GM10266 (cell line): ENCODE measurements at regions not wholly inside any gene's neighbourhood (a gene's known extent, or its start where the extent isn't known, plus 50 kb on each side); places are given as distances from the start of the nearest gene placed in this dataset.

ENCODE experiments used
- DNase-seq: peaks from one replicate; pipeline ENCODE4 v3.0.0; 2012; ENCODE audit errors: extremely low spot score
- CTCF ChIP-seq: IDR thresholded peaks from 2 replicates; pipeline ENCODE4 v1.5.1; 2012; ENCODE audit warnings: mild to moderate bottlenecking, low read depth; ENCODE audit not compliant: control insufficient read depth, insufficient read depth; ENCODE audit errors: missing control alignments

DNA sequence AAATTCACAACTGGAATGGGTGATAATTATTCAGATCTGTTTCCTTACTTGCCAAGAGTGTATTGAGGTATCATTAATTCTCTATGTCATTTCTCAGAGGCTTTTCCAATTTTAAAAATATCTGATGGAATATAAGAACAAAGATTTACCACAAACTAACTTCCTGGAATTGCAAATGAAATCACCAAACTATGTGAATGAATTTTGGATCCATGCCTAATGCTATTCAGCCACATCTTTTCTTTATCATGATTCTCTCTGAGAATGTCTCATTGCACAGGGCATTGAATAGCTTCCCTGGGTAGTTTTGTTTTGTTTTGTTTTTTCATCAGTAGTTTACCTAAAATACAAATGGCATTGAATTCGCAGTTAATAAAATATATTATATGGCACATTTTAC, 146.9 kb upstream of the FBN2 start:
- no peak for TF ChIP-seq CTCF
- no peak for DNase-seq

GRCh38 chr5:128687930-128688329, 149.9 kb upstream of the FBN2 start:
- no peak for TF ChIP-seq CTCF
- DNase-seq, result no peak

DNA sequence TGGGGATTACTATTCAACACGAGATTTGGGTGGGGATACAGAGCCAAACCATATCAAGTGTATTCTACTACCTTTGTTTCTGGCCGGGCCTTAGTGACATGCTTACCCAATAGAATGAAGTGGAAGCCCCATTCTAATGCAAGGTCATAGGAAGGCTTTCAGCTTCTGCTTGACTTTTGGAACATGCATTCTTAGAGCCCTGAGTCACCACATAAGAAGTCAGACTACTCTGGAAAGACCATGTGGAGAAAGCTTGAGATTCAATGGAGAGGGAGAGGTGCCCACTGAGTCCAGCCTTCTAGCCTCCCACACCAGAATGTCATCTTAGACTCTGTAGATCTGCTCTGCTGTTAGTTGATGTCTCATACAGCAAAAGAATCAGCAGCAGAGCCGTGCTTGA, 155.7 kb upstream of the FBN2 start:
- TF ChIP-seq CTCF, result no peak
- no peak for DNase-seq

GRCh38 chr5:128695791-128696530, 157.9 kb upstream of the FBN2 start:
- peak; percentile 14 for TF ChIP-seq CTCF
- DNase-seq, result no peak

GRCh38 chr5:128701301-128701700, 163.3 kb upstream of the FBN2 start:
- DNase-seq, result no peak

GRCh38 chr5:128703322-128703721, 165.3 kb upstream of the FBN2 start:
- TF ChIP-seq CTCF, result no peak
- DNase-seq, result no peak

More at GRCh38 chr5:128701301-128701700, 163.3 kb upstream of the FBN2 start:
- no peak for TF ChIP-seq CTCF

DNA sequence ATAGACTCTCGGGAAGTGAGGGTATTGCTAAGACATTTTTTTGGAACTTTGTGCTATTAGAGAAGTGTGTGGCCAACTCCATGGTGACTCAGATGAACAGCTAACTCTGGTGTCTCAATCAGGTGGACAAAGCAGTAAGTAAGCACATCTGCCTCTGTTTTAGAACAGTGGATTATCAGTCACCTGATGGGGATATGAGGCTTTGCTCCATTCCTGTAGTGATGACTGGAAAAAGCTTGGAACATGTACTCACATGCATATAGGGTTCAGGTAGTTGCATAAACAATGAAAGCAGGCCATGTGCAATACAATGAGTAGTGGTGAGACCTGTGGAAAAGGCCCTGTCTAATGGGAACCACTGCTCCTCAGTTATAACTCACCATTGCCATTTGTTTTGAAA, 168.2 kb upstream of the FBN2 start:
- no peak for TF ChIP-seq CTCF
- DNase-seq, result no peak
